Neutrophil (primary cell): ENCODE measurements at regions not wholly inside any gene's neighbourhood (a gene's known extent, or its start where the extent isn't known, plus 50 kb on each side); places are given as distances from the start of the nearest gene placed in this dataset.

ENCODE experiments used
- H3K27ac ChIP-seq: fragments of 200-600 bp; sonication (generic); 2 replicates; pipeline ENCODE4 v1.5.1; 2016; ENCODE audit warnings: mild to moderate bottlenecking, moderate library complexity
- H3K27me3 ChIP-seq: fragments of 200-600 bp; sonication (generic); 2 replicates; pipeline ENCODE4 v1.6.0; 2016; ENCODE audit warnings: mild to moderate bottlenecking
- H3K36me3 ChIP-seq: fragments of 200-600 bp; sonication (generic); 2 replicates; pipeline ENCODE4 v1.5.1; 2017
- H3K4me1 ChIP-seq, 2 experiments: fragments of 200-600 bp in 1 of 2; sonication (generic) in 1 of 2; 1 replicate in 1 of 2; 2 replicates in 1 of 2; pipeline versions ENCODE4 v1.5.1 to v1.6.1; 2013 to 2016; ENCODE audit warnings: low read depth in 1 of 2, low read length in 1 of 2, mild to moderate bottlenecking in 1 of 2, moderate library complexity in 1 of 2; ENCODE audit not compliant: control insufficient read depth in 1 of 2, insufficient read depth in 1 of 2
- H3K4me3 ChIP-seq, 2 experiments: fragments of 200-600 bp in 1 of 2; sonication (generic) in 1 of 2; 1 replicate in 1 of 2; 2 replicates in 1 of 2; pipeline ENCODE4 v1.5.1; 2013 to 2016; ENCODE audit warnings: low read depth in 1 of 2, low read length in 1 of 2, mild to moderate bottlenecking in 1 of 2, moderate library complexity in 1 of 2
- H3K9me3 ChIP-seq: fragments of 200-600 bp; sonication (generic); 2 replicates; pipeline ENCODE4 v1.5.1; 2016
- CTCF ChIP-seq: fragments of 200-600 bp; sonication (generic); IDR thresholded peaks from 2 replicates; pipeline ENCODE4 v1.5.1; 2016; ENCODE audit warnings: antibody characterized with exemption

GRCh38 chr6:113691260-113691656 lies 165.9 kb upstream of the MARCKS start:
- Histone ChIP-seq H3K4me1 (peaks cover 12% of the 10 kb centered on the region in 2 experiments), H3K36me3 (no peaks in the 10 kb centered on the region), H3K27me3 (no peaks in the 10 kb centered on the region), H3K27ac (no peak overlapping the region), H3K4me3 (no peak overlapping the region), H3K9me3 (no peaks in the 10 kb centered on the region)
- TF ChIP-seq CTCF, result no peak

- H3K27ac ChIP-seq, result no peak overlapping the region
Observed at GRCh38 chr6:113693851-113694250, 163.3 kb upstream of the MARCKS start.

GRCh38 chr6:113694278-113695077 lies 162.7 kb upstream of the MARCKS start:
- peaks cover 26 to 29% of the 10 kb centered on the region in 2 experiments for H3K4me1 ChIP-seq
- no peak for TF ChIP-seq CTCF

More at GRCh38 chr6:113693851-113694250, 163.3 kb upstream of the MARCKS start:
- Histone ChIP-seq H3K9me3 (no peaks in the 10 kb centered on the region), H3K4me1 (peaks cover 26 to 29% of the 10 kb centered on the region in 2 experiments), H3K36me3 (no peaks in the 10 kb centered on the region), H3K27me3 (no peaks in the 10 kb centered on the region), H3K4me3 (no peak overlapping the region)
- TF ChIP-seq CTCF, result no peak

GRCh38 chr6:113695516-113695915 lies 161.6 kb upstream of the MARCKS start:
- TF ChIP-seq CTCF, result no peak
- H3K4me3 ChIP-seq, result no peak overlapping the region
- peak overlapping the region; percentile 51 for H3K27ac ChIP-seq
- H3K27me3 ChIP-seq, result no peaks in the 10 kb centered on the region
- peaks cover 26 to 29% of the 10 kb centered on the region in 2 experiments for H3K4me1 ChIP-seq
- H3K9me3 ChIP-seq, result no peaks in the 10 kb centered on the region
- H3K36me3 ChIP-seq, result no peaks in the 10 kb centered on the region

More at GRCh38 chr6:113694278-113695077, 162.7 kb upstream of the MARCKS start:
- Histone ChIP-seq H3K27me3 (no peaks in the 10 kb centered on the region), H3K4me3 (no peak overlapping the region), H3K9me3 (no peaks in the 10 kb centered on the region), H3K27ac (no peak overlapping the region), H3K36me3 (no peaks in the 10 kb centered on the region)

DNA sequence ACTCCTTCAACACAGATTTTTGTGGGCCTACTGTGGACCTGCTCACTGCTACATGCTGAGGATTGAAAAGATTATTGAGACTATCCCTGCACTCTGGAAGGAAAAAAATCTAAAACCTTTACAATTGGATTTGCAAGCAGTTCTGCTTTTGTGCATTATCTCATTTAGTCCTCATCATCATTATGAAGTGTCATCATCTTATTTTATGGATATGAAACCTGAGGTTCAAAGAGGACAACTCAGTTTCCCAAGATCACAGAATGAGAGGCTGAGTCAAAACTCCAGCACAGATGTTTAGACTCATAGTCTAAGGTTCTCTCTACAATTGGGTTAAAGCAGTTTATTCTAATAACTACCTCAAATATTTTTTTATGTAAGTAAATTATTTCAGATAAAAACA lies 160.2 kb upstream of the MARCKS start:
- no peaks in the 10 kb centered on the region for H3K27me3 ChIP-seq
- no peaks in the 10 kb centered on the region for H3K36me3 ChIP-seq
- no peaks in the 10 kb centered on the region for H3K9me3 ChIP-seq
- peaks cover 26 to 29% of the 10 kb centered on the region in 2 experiments for H3K4me1 ChIP-seq
- no peak overlapping the region for H3K4me3 ChIP-seq
- no peak for TF ChIP-seq CTCF
- H3K27ac ChIP-seq, result no peak overlapping the region
